Neutrophil (primary cell): ENCODE measurements at regions not wholly inside any gene's neighbourhood (a gene's known extent, or its start where the extent isn't known, plus 50 kb on each side); places are given as distances from the start of the nearest gene placed in this dataset.

Experiments used
- H3K27ac ChIP-seq: fragments of 200-600 bp; sonication (generic); 2 replicates; pipeline ENCODE4 v1.5.1; 2016; ENCODE audit warnings: mild to moderate bottlenecking, moderate library complexity
- H3K27me3 ChIP-seq: fragments of 200-600 bp; sonication (generic); 2 replicates; pipeline ENCODE4 v1.6.0; 2016; ENCODE audit warnings: mild to moderate bottlenecking
- H3K36me3 ChIP-seq: fragments of 200-600 bp; sonication (generic); 2 replicates; pipeline ENCODE4 v1.5.1; 2017
- H3K4me1 ChIP-seq, 2 experiments: fragments of 200-600 bp in 1 of 2; sonication (generic) in 1 of 2; 1 replicate in 1 of 2; 2 replicates in 1 of 2; pipeline versions ENCODE4 v1.5.1 to v1.6.1; 2013 to 2016; ENCODE audit warnings: low read depth in 1 of 2, low read length in 1 of 2, mild to moderate bottlenecking in 1 of 2, moderate library complexity in 1 of 2; ENCODE audit not compliant: control insufficient read depth in 1 of 2, insufficient read depth in 1 of 2
- H3K4me3 ChIP-seq, 2 experiments: fragments of 200-600 bp in 1 of 2; sonication (generic) in 1 of 2; 1 replicate in 1 of 2; 2 replicates in 1 of 2; pipeline ENCODE4 v1.5.1; 2013 to 2016; ENCODE audit warnings: low read depth in 1 of 2, low read length in 1 of 2, mild to moderate bottlenecking in 1 of 2, moderate library complexity in 1 of 2
- H3K9me3 ChIP-seq: fragments of 200-600 bp; sonication (generic); 2 replicates; pipeline ENCODE4 v1.5.1; 2016
- TF ChIP-seq, protein P1 (sequence below): fragments of 200-600 bp; sonication (generic); IDR thresholded peaks from 2 replicates; pipeline ENCODE4 v1.5.1; 2016; ENCODE audit warnings: antibody characterized with exemption

DNA sequence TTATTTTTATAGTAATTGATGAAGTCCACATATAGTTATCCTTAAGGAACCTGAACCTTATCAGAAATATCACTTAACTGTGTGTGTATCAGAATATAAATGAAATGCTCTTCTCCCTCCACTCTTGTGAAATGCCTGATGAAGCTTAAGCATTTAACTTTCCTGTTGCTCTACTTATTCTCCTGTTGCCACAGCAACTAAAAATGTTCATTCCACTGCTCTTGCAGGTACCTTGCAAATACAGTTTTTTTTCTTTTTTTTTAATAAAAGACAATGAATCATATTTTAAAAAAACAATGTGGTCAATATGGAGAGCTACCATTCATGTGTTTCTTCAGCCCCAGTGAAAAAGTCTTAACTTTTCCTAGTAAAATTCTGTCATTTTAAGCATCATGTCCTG is 210.3 kb downstream of the RFPL4B start:
- TF ChIP-seq, protein P1, sequence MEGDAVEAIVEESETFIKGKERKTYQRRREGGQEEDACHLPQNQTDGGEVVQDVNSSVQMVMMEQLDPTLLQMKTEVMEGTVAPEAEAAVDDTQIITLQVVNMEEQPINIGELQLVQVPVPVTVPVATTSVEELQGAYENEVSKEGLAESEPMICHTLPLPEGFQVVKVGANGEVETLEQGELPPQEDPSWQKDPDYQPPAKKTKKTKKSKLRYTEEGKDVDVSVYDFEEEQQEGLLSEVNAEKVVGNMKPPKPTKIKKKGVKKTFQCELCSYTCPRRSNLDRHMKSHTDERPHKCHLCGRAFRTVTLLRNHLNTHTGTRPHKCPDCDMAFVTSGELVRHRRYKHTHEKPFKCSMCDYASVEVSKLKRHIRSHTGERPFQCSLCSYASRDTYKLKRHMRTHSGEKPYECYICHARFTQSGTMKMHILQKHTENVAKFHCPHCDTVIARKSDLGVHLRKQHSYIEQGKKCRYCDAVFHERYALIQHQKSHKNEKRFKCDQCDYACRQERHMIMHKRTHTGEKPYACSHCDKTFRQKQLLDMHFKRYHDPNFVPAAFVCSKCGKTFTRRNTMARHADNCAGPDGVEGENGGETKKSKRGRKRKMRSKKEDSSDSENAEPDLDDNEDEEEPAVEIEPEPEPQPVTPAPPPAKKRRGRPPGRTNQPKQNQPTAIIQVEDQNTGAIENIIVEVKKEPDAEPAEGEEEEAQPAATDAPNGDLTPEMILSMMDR: no peak
- no peaks in the 10 kb centered on the region for H3K9me3 ChIP-seq

DNA sequence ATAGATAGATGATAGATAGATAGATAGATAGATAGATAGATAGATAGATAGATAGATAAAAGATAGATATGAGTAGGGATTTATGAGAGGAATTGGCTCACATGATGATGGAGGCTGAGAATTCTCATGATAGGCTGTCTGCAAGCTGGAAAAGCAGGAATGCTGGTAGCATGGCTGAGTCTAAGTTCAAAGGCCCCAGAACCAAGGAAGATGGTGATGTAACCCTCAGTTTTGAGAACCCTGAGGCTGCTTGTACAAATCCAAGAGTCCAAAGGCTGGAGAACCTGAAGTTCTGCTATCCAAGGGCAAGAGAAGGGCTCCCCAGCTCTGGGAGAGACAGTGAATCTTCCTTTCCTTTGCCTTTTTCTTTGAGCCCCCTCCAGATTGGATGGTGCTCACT is 210.8 kb downstream of the RFPL4B start:
- Histone ChIP-seq H3K4me3 (no peak overlapping the region), H3K4me1 (no peaks in the 10 kb centered on the region), H3K9me3 (no peaks in the 10 kb centered on the region), H3K27me3 (no peaks in the 10 kb centered on the region), H3K36me3 (no peaks in the 10 kb centered on the region), H3K27ac (no peak overlapping the region)
- TF ChIP-seq, protein P1: no peak

More for the DNA sequence above, 210.3 kb downstream of the RFPL4B start:
- no peaks in the 10 kb centered on the region for H3K27me3 ChIP-seq
- no peak overlapping the region for H3K4me3 ChIP-seq
- no peaks in the 10 kb centered on the region for H3K36me3 ChIP-seq
- no peaks in the 10 kb centered on the region for H3K4me1 ChIP-seq
- H3K27ac ChIP-seq: no peak overlapping the region

DNA sequence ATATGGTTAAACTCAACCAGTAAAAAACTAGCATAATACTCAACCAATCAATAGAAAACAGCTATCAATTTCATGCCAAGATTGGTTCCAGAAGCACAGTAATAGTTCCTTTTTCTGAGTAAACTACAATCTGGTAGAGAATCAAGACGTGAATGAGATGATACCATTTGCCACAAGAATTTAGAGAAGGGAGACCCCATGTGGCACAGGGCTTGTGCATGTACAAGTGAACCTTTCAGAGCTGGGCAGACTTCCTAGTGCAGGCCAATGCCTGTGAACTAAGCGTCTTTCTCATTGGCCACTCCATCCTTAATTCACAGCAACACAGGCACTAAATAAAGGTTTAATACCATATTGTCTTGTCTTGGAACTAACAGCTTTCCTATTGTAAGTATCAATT is 213.5 kb downstream of the RFPL4B start:
- TF ChIP-seq, protein P1: no peak
- Histone ChIP-seq H3K27me3 (no peaks in the 10 kb centered on the region), H3K4me3 (no peak overlapping the region), H3K9me3 (no peaks in the 10 kb centered on the region), H3K27ac (no peak overlapping the region), H3K36me3 (no peaks in the 10 kb centered on the region), H3K4me1 (no peaks in the 10 kb centered on the region)

DNA sequence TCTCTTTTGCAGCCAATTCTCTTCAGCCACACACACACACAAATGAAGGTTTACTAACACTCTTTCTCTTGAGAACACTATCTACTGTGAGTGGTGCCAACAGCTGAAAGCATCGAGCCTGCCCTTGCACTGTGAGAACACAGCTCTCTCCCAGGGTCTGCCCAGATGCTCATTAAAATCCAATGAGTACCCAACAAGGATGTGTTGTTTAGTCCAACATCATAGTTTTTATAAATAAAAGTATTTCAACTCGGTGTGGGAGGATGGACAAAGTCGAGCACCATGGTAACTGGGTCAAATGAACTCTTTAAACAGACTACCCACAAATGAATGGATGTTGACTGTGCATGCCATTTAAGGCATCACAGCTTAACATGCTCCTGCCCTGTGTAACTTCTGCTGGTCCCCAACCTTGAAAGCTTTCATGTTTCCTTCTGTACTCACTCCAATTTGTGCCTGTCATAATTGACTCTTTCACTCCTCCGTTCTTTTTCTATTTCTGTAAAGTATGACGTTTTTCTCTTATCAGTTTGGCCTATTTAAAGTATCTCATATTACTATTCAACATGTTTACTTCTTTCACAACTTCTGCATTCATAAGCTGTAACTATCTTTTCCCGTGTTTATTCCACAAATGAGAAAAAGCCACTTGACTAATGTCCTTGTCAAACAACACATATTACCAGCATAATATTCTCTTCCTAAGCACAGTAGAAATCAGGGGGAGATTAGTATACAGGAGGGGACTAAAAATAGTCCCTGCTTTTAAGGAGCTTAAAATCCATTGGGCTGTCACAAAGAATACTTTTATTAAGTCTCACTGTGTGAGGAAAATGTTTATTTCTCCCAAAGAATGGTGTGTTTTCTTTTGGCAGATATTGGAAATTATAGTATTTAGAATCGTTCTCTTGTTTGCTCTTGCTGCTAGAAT is 215.4 kb downstream of the RFPL4B start:
- TF ChIP-seq, protein P1: no peak
- Histone ChIP-seq H3K36me3 (no peaks in the 10 kb centered on the region), H3K27me3 (no peaks in the 10 kb centered on the region), H3K4me3 (no peak overlapping the region), H3K27ac (no peak overlapping the region), H3K4me1 (no peaks in the 10 kb centered on the region), H3K9me3 (no peaks in the 10 kb centered on the region)

DNA sequence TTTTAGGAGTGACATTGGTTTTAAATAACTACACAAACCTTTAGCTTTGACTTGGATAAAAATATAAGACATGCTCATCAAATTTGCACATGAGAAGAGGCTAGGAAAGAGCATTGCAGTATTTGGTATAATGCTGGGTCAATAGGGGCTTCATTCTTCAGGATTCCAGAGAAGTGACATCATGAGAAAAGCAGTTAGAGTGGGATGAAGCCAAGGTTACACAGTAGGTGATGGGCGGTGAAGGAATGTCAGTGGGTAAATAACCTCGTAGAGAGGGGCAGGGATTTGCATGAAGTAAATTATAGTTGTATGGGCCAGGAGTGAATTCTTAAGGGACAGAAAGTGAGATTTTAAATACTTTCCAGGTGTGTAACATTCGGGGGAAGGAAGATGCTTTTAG is 216.2 kb downstream of the RFPL4B start:
- TF ChIP-seq, protein P1: no peak
- H3K9me3 ChIP-seq: no peaks in the 10 kb centered on the region
- H3K4me1 ChIP-seq: no peaks in the 10 kb centered on the region
- no peaks in the 10 kb centered on the region for H3K27me3 ChIP-seq
- H3K27ac ChIP-seq: no peak overlapping the region
- H3K4me3 ChIP-seq: no peak overlapping the region
- H3K36me3 ChIP-seq: no peaks in the 10 kb centered on the region
